SW 1271 (cell line): ENCODE measurements at regions not wholly inside any gene's neighbourhood (a gene's known extent, or its start where the extent isn't known, plus 50 kb on each side); places are given as distances from the start of the nearest gene placed in this dataset.
"Not testable (repeated sequence)": the region's sequence is repeated elsewhere in the genome, so short reads cannot be mapped to it uniquely, and the experiment has no call there.

Experiments
- DNase-seq, 2 experiments: peaks; one replicate each; lab custom pipeline; 2025; lab: John Stamatoyannopoulos, UW

DNA sequence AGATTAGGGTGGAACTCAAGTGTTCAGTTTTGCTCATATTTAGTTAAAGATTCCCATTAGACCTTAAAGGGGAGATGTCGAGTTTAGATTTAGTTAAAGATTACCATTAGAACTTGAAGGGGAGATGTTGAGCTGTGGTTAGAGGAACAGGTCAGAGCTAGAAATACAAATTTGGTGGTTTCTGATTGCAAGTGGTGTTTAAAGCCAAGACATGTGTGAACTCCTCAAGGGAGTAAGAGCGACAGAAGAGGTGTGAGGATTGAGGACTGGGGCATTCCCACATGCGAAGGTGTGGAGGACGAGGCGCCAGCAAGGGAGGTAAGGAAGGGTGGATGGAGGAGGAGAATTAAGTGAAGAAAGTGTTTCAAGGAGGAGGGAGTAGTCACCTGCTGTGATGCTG lies 168.6 kb downstream of the IER5 start:
- DNase-seq: no peak

- DNase-seq: no peak
These were observed 170.7 kb downstream of the IER5 start for GRCh38 chr1:181259026-181259745.

DNA sequence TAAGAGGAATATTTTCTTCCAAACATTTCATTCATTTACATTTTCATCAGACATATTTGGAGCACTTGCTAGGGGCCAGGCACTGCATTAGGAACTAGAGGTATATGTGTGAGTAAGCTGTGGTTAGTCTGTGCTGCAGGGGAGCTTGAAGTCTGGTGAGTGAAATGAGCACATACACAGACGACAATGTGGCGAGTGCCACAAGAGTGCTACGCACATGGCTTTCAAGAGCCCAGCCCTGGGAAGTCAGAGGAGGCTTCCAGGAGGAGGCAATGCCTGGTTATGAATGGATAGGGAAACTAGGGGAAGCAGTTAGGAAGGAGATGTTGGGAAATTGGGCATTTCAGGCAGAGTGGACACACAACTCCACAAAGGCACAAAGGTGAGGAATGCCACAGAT lies 171.8 kb downstream of the IER5 start:
- DNase-seq: no peak

- DNase-seq: no peak
These were observed 172.5 kb downstream of the IER5 start for GRCh38 chr1:181260994-181261393.

- no peak for DNase-seq
These were observed 173.6 kb downstream of the IER5 start for GRCh38 chr1:181262069-181262468.

- no peak for DNase-seq
These were observed 174.9 kb downstream of the IER5 start for GRCh38 chr1:181263444-181263843.

- DNase-seq: no peak
These were observed 176.3 kb downstream of the IER5 start for GRCh38 chr1:181264821-181265220.

- no peak for DNase-seq
These were observed 196.5 kb downstream of the IER5 start for GRCh38 chr1:181284978-181285377.

DNA sequence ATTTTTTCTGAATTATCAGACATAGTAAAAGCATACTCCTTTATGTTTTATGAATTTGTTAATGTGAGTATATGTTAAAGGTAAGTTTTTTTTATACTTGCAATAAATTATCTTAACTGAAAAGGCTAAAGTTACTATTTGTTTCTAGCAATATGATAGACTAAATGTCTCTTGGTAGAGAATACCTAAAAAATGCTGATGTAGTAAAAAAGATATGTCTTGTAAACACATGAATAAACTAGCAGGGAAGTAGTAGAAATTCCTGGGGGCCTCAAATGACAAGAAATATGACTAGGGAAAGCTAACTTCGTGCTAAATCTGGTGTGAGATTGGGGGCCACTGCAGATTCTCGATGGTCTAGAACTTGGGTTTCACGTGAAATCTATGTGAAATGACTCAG lies 188.1 kb upstream of the CACNA1E start:
- no peak for DNase-seq

- DNase-seq: no peak
These were observed 187.1 kb upstream of the CACNA1E start for GRCh38 chr1:181296180-181296579.

- DNase-seq: no peak
These were observed 175.2 kb upstream of the CACNA1E start for GRCh38 chr1:181308098-181308497.

DNA sequence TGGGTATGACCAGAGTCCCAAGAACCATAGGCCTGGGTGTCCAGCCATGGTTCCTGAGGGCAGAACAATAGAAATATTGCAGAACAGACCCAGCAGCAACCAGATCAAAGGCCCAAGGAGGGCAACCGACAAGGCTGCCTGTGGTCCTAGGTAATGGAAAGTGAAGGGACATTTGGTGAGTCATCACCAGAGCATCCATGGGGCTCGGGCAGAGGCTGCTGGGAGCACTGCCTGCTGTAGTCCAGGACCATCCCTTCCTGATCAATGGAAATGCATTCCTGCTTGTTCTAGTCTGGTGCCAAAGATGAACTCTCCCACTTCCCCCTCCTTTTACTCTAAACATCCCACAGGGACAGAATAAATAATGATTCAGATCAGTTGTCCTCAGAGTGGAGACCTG lies 172.8 kb upstream of the CACNA1E start:
- DNase-seq: no peak

- no peak for DNase-seq
These were observed 170.4 kb upstream of the CACNA1E start for GRCh38 chr1:181312946-181313345.

- no peak for DNase-seq
These were observed 169.9 kb upstream of the CACNA1E start for GRCh38 chr1:181313466-181313865.

DNA sequence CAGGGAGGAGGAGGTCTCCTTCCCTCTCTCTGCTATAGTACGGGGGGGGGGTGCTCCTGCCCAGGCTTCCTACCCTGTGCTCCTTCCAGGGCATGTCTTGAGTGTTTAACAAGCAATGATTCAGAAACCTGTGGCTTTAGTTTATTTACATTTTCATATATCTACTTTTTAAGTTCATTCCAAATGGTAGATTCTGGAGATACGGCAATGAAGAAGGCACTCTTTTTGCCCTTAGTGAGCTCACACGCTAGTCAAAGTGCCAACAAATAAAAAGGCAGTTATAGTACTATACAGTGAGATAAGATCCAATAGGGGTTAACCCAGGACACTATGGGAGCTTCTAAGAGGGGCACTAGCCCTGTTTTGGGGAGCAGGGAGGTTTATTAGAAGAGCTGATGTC lies 169.3 kb upstream of the CACNA1E start:
- DNase-seq: no peak

- DNase-seq: no peak
These were observed 168.4 kb upstream of the CACNA1E start for GRCh38 chr1:181314959-181315358.

GRCh38 chr1:181317261-181317930 lies 165.9 kb upstream of the CACNA1E start:
- DNase-seq: no peak

DNA sequence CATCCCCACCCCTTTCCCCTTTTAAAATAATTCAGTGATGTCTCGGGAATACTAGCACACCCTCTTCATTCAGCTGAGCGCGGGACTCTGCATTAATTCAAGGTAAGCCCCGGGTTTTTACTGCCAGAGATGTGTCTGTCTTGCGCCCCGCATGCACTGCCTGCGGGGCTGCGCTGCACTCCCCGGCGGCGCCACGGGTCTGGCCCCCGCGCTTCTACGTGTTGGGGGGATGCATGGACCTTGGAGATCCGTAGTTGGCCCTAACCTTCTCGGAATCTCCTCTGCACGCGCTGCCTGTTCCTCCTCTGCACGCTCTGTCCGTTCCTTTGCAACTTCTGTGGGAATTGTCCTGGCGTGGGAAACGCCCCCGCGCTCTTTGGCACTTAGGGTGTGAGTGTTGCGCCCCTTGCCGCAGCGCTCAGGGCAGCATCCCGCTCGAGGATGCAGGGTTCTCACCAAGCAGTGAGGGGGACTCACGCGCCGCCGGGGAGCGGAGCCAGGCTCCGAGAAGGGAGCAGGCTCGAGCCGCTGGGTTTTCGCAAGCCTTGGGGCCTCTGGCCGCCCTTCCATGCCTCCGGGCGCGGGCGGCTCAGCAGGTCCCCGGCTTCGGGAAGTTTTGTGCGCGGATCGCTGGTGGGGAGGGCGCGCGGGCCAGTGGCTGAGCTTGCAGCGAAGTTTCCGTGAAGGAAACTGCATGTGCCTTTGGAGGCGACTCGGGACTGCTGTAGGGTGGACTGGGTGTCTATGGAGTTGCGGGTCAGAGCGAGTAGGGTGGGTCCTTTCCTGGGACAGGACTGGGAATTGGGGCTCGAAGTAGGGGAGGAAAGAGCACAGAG lies 165.1 kb upstream of the CACNA1E start:
- no peak for DNase-seq

- no peak for DNase-seq
These were observed 164.5 kb upstream of the CACNA1E start for GRCh38 chr1:181318858-181319235.

DNA sequence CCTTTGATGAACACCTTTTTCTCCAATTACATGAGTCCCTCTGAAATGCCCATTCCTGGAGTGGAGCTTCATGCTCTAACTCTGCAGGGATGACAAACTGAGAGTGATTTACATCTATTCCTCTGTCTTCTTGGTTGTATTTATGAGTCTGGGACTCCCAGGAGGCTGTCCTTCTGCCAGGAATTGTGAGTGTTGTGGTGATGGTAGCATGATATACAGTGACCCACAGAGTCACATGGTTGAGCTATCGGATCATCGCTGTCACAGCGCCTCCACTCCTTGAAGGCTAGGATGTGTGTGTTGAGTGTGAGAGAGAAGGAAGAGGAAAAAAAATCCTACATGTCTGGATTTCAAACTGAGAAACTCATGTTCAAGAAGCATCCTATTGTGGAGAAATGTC lies 163.4 kb upstream of the CACNA1E start:
- DNase-seq: no peak

DNA sequence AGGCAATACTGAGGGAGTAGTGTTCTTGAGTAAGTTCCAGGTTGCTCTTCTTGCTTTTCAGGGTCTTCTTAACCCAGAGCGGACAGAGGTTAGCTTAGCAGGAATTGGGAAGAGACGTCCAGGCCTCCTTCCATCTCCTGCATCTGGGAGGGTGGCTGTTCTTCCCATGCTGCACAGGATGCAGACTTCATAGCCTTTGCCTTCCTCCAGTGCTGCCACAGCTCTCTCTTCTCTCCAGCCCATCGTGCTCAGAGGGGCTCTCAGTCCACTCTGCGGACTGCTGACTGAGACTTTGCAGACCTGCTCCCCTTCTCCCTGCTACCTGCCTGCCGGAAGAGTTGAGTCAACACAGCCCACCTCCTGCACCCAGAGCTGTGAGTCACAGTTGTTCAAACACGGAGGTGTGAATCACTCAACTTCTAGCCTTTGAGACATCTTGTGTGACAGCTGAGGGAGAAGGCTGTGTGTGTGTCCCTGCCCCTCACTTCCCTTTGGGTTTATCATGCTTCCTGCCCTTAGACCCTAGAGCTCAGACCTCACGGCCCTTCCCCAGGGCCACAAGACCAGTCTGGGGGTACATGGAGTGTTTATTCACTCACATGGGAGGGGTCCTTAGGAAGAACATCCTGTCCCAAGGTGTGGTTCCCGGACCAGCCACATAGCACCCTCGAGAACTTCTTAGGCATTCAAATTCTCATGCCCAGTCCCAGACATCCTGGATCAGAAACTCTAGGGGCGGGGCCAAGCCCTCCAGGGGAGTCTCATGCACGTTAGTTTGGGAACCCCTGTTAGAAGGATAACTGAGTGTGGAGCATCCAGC lies 158.3 kb upstream of the CACNA1E start:
- no peak for DNase-seq

GRCh38 chr1:181325765-181326164 lies 157.6 kb upstream of the CACNA1E start:
- DNase-seq: not testable (repeated sequence)
